A549 (cell line): ENCODE measurements at regions not wholly inside any gene's neighbourhood (a gene's known extent, or its start where the extent isn't known, plus 50 kb on each side); places are given as distances from the start of the nearest gene placed in this dataset.

Source experiments
- ATAC-seq, 2 experiments: fragments of 200-7000 bp in 1 of 2; fragments of >200 bp in 1 of 2; cut with Nextera tagmentation in 1 of 2; cut with Tn5 transposase in 1 of 2; 3 replicates each; pipeline versions ENCODE4 v1.8.0 to v1.9.1; 2018 to 2020; ENCODE audit warnings: mild to moderate bottlenecking in 1 of 2, moderate library complexity in 1 of 2
- CTCF ChIA-PET: fragments of 300-600 bp; sonication (Branson Sonifier 250); formaldehyde crosslinking; extraction: SDS; loops from one replicate; lab custom pipeline; 2021; ENCODE audit warnings: antibody characterized with exemption, inconsistent platforms; lab: Yijun Ruan, JAX
- POLR2A ChIA-PET: fragments of 350-600 bp; formaldehyde crosslinking; extraction: SDS; loops from one replicate; lab custom pipeline; 2021; ENCODE audit warnings: antibody characterized with exemption, inconsistent platforms; lab: Yijun Ruan, JAX
- DNase-seq, 2 experiments: peaks; one replicate each; pipeline versions ENCODE4 v3.0.0 to v3.0.0-alpha.2; 2011 to 2016; ENCODE audit warnings: low read depth in 1 of 2, low spot score in 1 of 2
- FAIRE-seq: peaks from 2 replicates; lab custom pipeline; 2011; peaks lifted over from hg19 to GRCh38; lab: Jason Lieb, UNC
- H3K27ac ChIP-seq, 2 experiments: fragments of >200 bp; sonication (Bioruptor Twin); formaldehyde crosslinking; 3 replicates each; pipeline ENCODE4 v1.5.1; 2016 to 2017
- H3K4me1 ChIP-seq: fragments of >200 bp; sonication (Bioruptor Twin); formaldehyde crosslinking; 3 replicates; pipeline ENCODE4 v1.6.1; 2016
- H3K4me2 ChIP-seq: fragments of >200 bp; sonication (Bioruptor Twin); formaldehyde crosslinking; 3 replicates; pipeline ENCODE4 v1.6.1; 2016
- H3K4me3 ChIP-seq: fragments of >200 bp; sonication (Bioruptor Twin); formaldehyde crosslinking; 3 replicates; pipeline ENCODE4 v1.5.1; 2016
- H3K9me3 ChIP-seq: fragments of >200 bp; sonication (Bioruptor Twin); formaldehyde crosslinking; 3 replicates; pipeline ENCODE4 v1.6.1; 2016
- CEBPB ChIP-seq, 2 experiments: fragments of >200 bp in 1 of 2; sonication (Bioruptor Twin) in 1 of 2; formaldehyde crosslinking in 1 of 2; IDR thresholded peaks; 2 replicates each; pipeline ENCODE4 v1.6.1; 2012 to 2016
- EHF ChIP-seq: fragments of 250-450 bp; sonication (Bioruptor Pico); IDR thresholded peaks from 2 replicates; pipeline ENCODE4 v1.5.0; 2020; ENCODE audit warnings: mild to moderate bottlenecking
- EP300 ChIP-seq, 2 experiments: fragments of >200 bp; sonication (Bioruptor Twin); formaldehyde crosslinking; IDR thresholded peaks; 2 replicates in 1 of 2; 3 replicates in 1 of 2; pipeline ENCODE4 v1.6.1; 2016 to 2017
- FOSB ChIP-seq: fragments of 250-450 bp; sonication (Bioruptor Pico); IDR thresholded peaks from 2 replicates; pipeline ENCODE4 v1.5.0; 2020; ENCODE audit warnings: mild to moderate bottlenecking, moderate library complexity
- FOSL2 ChIP-seq, 2 experiments: fragments of 450-650 bp in 1 of 2; fragments of >200 bp in 1 of 2; sonication (Bioruptor Twin) in 1 of 2; formaldehyde crosslinking; IDR thresholded peaks; 2 replicates each; pipeline versions ENCODE4 v1.5.0 to v1.6.1; 2016 to 2020; ENCODE audit warnings: mild to moderate bottlenecking in 1 of 2, moderate library complexity in 1 of 2
- HEYL ChIP-seq: fragments of 250-450 bp; sonication (Bioruptor Pico); IDR thresholded peaks from 2 replicates; pipeline ENCODE4 v1.8.0; 2021; ENCODE audit warnings: mild to moderate bottlenecking, moderate library complexity
- HOXB5 ChIP-seq: fragments of 250-450 bp; sonication (Bioruptor Pico); IDR thresholded peaks from 2 replicates; pipeline ENCODE4 v1.5.0; 2020; ENCODE audit warnings: mild to moderate bottlenecking, moderate library complexity
- JUN ChIP-seq, 2 experiments: fragments of >200 bp; sonication (Bioruptor Twin); formaldehyde crosslinking; IDR thresholded peaks; 2 replicates in 1 of 2; 3 replicates in 1 of 2; pipeline ENCODE4 v1.6.1; 2016 to 2017
- JUNB ChIP-seq: fragments of >200 bp; sonication (Bioruptor Twin); formaldehyde crosslinking; IDR thresholded peaks from 2 replicates; pipeline ENCODE4 v1.6.1; 2016
- KDM1A ChIP-seq: fragments of 200-600 bp; sonication (generic); IDR thresholded peaks from 2 replicates; pipeline ENCODE4 v1.6.1; 2016; ENCODE audit warnings: low read depth, mild to moderate bottlenecking
- MYC ChIP-seq: IDR thresholded peaks from 2 replicates; pipeline ENCODE4 v1.6.1; 2012; ENCODE audit warnings: mild to moderate bottlenecking, inconsistent platforms, low read length, improper control_type of control experiment, borderline replicate concordance
- NFE2L2 ChIP-seq: fragments of 150-350 bp; conservative IDR thresholded peaks from 2 replicates; pipeline ENCODE4 v1.6.1; 2014; ENCODE audit warnings: low read length
- NPAS2 ChIP-seq: fragments of 250-450 bp; sonication (Bioruptor Pico); IDR thresholded peaks from 2 replicates; pipeline ENCODE4 v1.8.0; 2022; ENCODE audit warnings: mild to moderate bottlenecking, moderate library complexity, borderline replicate concordance
- NR3C1 ChIP-seq: fragments of >200 bp; sonication (Bioruptor Twin); formaldehyde crosslinking; IDR thresholded peaks from 3 replicates; pipeline ENCODE4 v1.6.1; 2017
- PHF8 ChIP-seq: fragments of 200-600 bp; sonication (generic); IDR thresholded peaks from 2 replicates; pipeline ENCODE4 v1.6.1; 2016; ENCODE audit warnings: low read depth, mild to moderate bottlenecking, antibody characterized with exemption, moderate library complexity, borderline replicate concordance
- POLR2A ChIP-seq: IDR thresholded peaks from 2 replicates; pipeline ENCODE4 v1.6.1; 2012; ENCODE audit warnings: mild to moderate bottlenecking, low read length
- RFX5 ChIP-seq: fragments of 450-650 bp; IDR thresholded peaks from 2 replicates; pipeline ENCODE4 v1.7.1; 2014; ENCODE audit warnings: antibody characterized with exemption, mild to moderate bottlenecking, moderate library complexity
- RNF2 ChIP-seq: fragments of 200-600 bp; sonication (generic); IDR thresholded peaks from 2 replicates; pipeline ENCODE4 v1.6.1; 2016; ENCODE audit warnings: low read depth, mild to moderate bottlenecking, antibody characterized with exemption, moderate library complexity, borderline replicate concordance
- SMC3 ChIP-seq: fragments of >200 bp; sonication (Bioruptor Twin); formaldehyde crosslinking; IDR thresholded peaks from 3 replicates; pipeline ENCODE4 v1.6.1; 2018; ENCODE audit warnings: inconsistent platforms
- SREBF2 ChIP-seq: fragments of 450-650 bp; IDR thresholded peaks from 2 replicates; pipeline ENCODE4 v1.6.1; 2014; ENCODE audit warnings: mild to moderate bottlenecking, moderate library complexity
- ZC3H11A ChIP-seq: fragments of 450-650 bp; IDR thresholded peaks from 2 replicates; pipeline ENCODE4 v1.6.1; 2014; ENCODE audit warnings: antibody characterized with exemption, mild to moderate bottlenecking
- ZNF302 ChIP-seq: fragments of 250-450 bp; sonication (Bioruptor Pico); IDR thresholded peaks from 2 replicates; pipeline ENCODE4 v1.9.0; 2021; ENCODE audit warnings: inconsistent platforms, mild to moderate bottlenecking, moderate library complexity
- WGBS: methylation state at CpG from one replicate; pipeline ENCODE4 v1.1.6; 2017; ENCODE audit errors: missing lambda C conversion rate; 5-methylcytosine and 5-hydroxymethylcytosine counted together
- TF ChIP-seq, protein P1 (sequence below): fragments of >200 bp; sonication (Bioruptor Twin); formaldehyde crosslinking; IDR thresholded peaks from 2 replicates; pipeline ENCODE4 v1.6.1; 2016
- TF ChIP-seq, protein P2 (sequence below): fragments of 250-450 bp; sonication (Bioruptor Pico); IDR thresholded peaks from 2 replicates; pipeline ENCODE4 v1.5.0; 2021; ENCODE audit warnings: mild to moderate bottlenecking, moderate library complexity, borderline replicate concordance
- TF ChIP-seq, protein P3 (sequence below): fragments of 200-600 bp; sonication (generic); IDR thresholded peaks from 2 replicates; pipeline ENCODE4 v1.6.1; 2016; ENCODE audit warnings: antibody characterized with exemption, mild to moderate bottlenecking, moderate library complexity
- TF ChIP-seq, protein P4 (sequence below): IDR thresholded peaks from 2 replicates; pipeline ENCODE4 v1.6.1; 2012

DNA sequence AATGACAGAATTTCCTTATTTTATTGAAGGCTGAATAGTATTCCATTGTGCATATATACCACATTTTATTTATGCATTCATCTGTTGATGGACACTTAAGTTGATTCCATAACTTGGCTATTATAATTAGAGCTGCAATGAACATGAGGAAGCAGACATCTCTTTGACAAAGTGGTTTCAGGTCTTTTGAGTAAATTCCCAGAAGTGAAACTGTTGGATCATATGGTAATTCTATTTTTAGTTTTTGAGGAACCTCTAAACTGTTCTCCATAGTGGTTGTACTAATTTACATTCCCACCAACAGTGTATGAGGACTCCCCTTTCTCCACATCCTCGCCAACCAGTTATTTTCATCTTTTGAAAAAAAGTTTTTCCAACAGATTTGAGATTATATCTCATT, 77.5 kb downstream of the TMEM200C start:
- ATAC-seq = no peak
- H3K4me1 ChIP-seq = no peaks in the 10 kb centered on the region
- DNase-seq = no peak
- TF ChIP-seq HEYL (no peak), MYC (no peak), NFE2L2 (no peak), FOSL2 (IDR thresholded peaks at IDR 0.05) (no peak), FOSL2 (CRISPR knock-in tag; IDR thresholded peaks at IDR 0.05) (no peak), PHF8 (no peak), EHF (CRISPR knock-in tag) (no peak), FOSB (no peak), HOXB5 (CRISPR knock-in tag) (no peak), ZC3H11A (no peak), KDM1A (no peak), ZNF302 (CRISPR knock-in tag) (no peak), JUNB (no peak), RNF2 (no peak), POLR2A (no peak), EP300 (IDR thresholded peaks at IDR 0.05) (no peak), SMC3 (no peak), RFX5 (no peak)
- TF ChIP-seq, protein P1, sequence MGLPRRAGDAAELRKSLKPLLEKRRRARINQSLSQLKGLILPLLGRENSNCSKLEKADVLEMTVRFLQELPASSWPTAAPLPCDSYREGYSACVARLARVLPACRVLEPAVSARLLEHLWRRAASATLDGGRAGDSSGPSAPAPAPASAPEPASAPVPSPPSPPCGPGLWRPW = no peak
- TF ChIP-seq, protein P2, sequence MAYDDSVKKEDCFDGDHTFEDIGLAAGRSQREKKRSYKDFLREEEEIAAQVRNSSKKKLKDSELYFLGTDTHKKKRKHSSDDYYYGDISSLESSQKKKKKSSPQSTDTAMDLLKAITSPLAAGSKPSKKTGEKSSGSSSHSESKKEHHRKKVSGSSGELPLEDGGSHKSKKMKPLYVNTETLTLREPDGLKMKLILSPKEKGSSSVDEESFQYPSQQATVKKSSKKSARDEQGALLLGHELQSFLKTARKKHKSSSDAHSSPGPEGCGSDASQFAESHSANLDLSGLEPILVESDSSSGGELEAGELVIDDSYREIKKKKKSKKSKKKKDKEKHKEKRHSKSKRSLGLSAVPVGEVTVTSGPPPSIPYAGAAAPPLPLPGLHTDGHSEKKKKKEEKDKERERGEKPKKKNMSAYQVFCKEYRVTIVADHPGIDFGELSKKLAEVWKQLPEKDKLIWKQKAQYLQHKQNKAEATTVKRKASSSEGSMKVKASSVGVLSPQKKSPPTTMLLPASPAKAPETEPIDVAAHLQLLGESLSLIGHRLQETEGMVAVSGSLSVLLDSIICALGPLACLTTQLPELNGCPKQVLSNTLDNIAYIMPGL (CRISPR knock-in tag) = no peak
- TF ChIP-seq, protein P3, sequence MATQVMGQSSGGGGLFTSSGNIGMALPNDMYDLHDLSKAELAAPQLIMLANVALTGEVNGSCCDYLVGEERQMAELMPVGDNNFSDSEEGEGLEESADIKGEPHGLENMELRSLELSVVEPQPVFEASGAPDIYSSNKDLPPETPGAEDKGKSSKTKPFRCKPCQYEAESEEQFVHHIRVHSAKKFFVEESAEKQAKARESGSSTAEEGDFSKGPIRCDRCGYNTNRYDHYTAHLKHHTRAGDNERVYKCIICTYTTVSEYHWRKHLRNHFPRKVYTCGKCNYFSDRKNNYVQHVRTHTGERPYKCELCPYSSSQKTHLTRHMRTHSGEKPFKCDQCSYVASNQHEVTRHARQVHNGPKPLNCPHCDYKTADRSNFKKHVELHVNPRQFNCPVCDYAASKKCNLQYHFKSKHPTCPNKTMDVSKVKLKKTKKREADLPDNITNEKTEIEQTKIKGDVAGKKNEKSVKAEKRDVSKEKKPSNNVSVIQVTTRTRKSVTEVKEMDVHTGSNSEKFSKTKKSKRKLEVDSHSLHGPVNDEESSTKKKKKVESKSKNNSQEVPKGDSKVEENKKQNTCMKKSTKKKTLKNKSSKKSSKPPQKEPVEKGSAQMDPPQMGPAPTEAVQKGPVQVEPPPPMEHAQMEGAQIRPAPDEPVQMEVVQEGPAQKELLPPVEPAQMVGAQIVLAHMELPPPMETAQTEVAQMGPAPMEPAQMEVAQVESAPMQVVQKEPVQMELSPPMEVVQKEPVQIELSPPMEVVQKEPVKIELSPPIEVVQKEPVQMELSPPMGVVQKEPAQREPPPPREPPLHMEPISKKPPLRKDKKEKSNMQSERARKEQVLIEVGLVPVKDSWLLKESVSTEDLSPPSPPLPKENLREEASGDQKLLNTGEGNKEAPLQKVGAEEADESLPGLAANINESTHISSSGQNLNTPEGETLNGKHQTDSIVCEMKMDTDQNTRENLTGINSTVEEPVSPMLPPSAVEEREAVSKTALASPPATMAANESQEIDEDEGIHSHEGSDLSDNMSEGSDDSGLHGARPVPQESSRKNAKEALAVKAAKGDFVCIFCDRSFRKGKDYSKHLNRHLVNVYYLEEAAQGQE = no peak
- no peak overlapping the region for H3K4me3 ChIP-seq
- no peak overlapping the region for H3K27ac ChIP-seq
- CTCF ChIA-PET = interaction anchor here (0.7 kb wide), 1 partner anchor 12 kb away, joined by 5 read pairs; no protein-coding TSS in a partner anchor
- H3K9me3 ChIP-seq = no peaks in the 10 kb centered on the region
- 0% methylated on average over 1 of the region's 1 CpG for WGBS
- FAIRE-seq = no peak
- no peak overlapping the region for H3K4me2 ChIP-seq
- POLR2A ChIA-PET = no interaction called here

DNA sequence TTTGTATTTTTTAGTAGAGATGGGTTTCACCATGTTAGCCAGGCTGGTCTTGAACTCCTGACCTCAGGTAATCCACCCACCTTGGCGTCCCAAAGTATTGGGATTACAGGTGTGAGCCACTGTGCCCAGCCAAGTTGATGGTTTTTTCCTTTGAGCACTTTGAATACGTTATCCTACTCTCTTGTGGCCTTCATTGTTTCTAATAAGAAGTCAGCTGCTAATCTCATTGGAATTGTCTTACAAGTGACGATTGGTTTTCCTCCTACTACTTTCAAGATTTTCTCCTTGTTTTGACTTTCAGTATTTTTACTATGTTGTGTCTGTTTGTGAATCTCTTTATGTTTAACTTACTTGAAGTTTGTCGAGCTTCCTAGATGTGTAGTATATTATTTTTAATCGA, 88.5 kb downstream of the TMEM200C start:
- WGBS = 7% methylated on average over 5 of the region's 5 CpGs
- ATAC-seq = no peak
- TF ChIP-seq CEBPB (IDR thresholded peaks at IDR 0.05) = no peak
- no peak for TF ChIP-seq RFX5
- TF ChIP-seq JUN (IDR thresholded peaks at IDR 0.05) = no peak
- TF ChIP-seq SREBF2 = no peak
- no peak for TF ChIP-seq ZNF302 (CRISPR knock-in tag)
- TF ChIP-seq MYC = no peak
- TF ChIP-seq, protein P4, sequence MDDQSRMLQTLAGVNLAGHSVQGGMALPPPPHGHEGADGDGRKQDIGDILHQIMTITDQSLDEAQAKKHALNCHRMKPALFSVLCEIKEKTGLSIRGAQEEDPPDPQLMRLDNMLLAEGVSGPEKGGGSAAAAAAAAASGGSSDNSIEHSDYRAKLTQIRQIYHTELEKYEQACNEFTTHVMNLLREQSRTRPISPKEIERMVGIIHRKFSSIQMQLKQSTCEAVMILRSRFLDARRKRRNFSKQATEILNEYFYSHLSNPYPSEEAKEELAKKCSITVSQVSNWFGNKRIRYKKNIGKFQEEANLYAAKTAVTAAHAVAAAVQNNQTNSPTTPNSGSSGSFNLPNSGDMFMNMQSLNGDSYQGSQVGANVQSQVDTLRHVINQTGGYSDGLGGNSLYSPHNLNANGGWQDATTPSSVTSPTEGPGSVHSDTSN = no peak
- no peak for TF ChIP-seq NPAS2 (CRISPR knock-in tag)
- TF ChIP-seq NR3C1 = no peak

More for the DNA sequence above, 88.5 kb downstream of the TMEM200C start:
- ChIA-PET POLR2A (no interaction called here), CTCF (no interaction called here)
- H3K4me1 ChIP-seq = no peaks in the 10 kb centered on the region
- no peak overlapping the region for H3K4me2 ChIP-seq
- no peak for FAIRE-seq
- DNase-seq = no peak
- H3K9me3 ChIP-seq = no peaks in the 10 kb centered on the region
- no peak overlapping the region for H3K27ac ChIP-seq
- H3K4me3 ChIP-seq = no peak overlapping the region
